Astrocyte (in vitro differentiated cells and primary cell): ENCODE measurements at regions not wholly inside any gene's neighbourhood (a gene's known extent, or its start where the extent isn't known, plus 50 kb on each side); places are given as distances from the start of the nearest gene placed in this dataset.

Source experiments
- DNase-seq: peaks from one replicate; pipeline ENCODE4 v3.0.0-alpha.2; 2010; ENCODE audit warnings: low read depth
- FAIRE-seq: peaks from 2 replicates; lab custom pipeline; 2011; peaks lifted over from hg19 to GRCh38; lab: Jason Lieb, UNC
- H2AFZ ChIP-seq: 2 replicates; pipeline ENCODE4 v1.6.0; 2012; ENCODE audit warnings: low read depth, low read length, inconsistent platforms
- H3K27ac ChIP-seq: 2 replicates; pipeline ENCODE4 v1.5.1; 2011; ENCODE audit warnings: low read depth, low read length, inconsistent platforms
- H3K27me3 ChIP-seq: 2 replicates; pipeline ENCODE4 v1.6.0; 2011; ENCODE audit warnings: low read length, inconsistent platforms; ENCODE audit not compliant: insufficient read depth
- H3K36me3 ChIP-seq: 2 replicates; pipeline ENCODE4 v1.5.1; 2011; ENCODE audit warnings: low read length, inconsistent platforms; ENCODE audit not compliant: insufficient read depth
- H3K4me1 ChIP-seq: 2 replicates; pipeline ENCODE4 v1.5.1; 2011; ENCODE audit warnings: low read length, inconsistent platforms; ENCODE audit not compliant: insufficient read depth
- H3K4me2 ChIP-seq: 2 replicates; pipeline ENCODE4 v1.6.0; 2012; ENCODE audit warnings: low read length, inconsistent platforms
- H3K4me3 ChIP-seq: 2 replicates; pipeline ENCODE4 v1.5.1; 2011; ENCODE audit warnings: low read depth, mild to moderate bottlenecking, low read length, inconsistent platforms; ENCODE audit not compliant: insufficient read depth
- H3K79me2 ChIP-seq: 2 replicates; pipeline ENCODE4 v1.6.0; 2012; ENCODE audit warnings: mild to moderate bottlenecking, low read length, inconsistent platforms; ENCODE audit not compliant: insufficient read depth
- H3K9ac ChIP-seq: 2 replicates; pipeline ENCODE4 v1.6.0; 2012; ENCODE audit warnings: mild to moderate bottlenecking, low read length, inconsistent platforms
- H3K9me3 ChIP-seq: 2 replicates; pipeline ENCODE4 v1.5.1; 2012; ENCODE audit warnings: low read depth, mild to moderate bottlenecking, low read length, inconsistent platforms; ENCODE audit not compliant: insufficient read depth
- H4K20me1 ChIP-seq: 2 replicates; pipeline ENCODE4 v1.6.0; 2012; ENCODE audit warnings: low read length, inconsistent platforms; ENCODE audit not compliant: insufficient read depth
- H3K27ac Mint-ChIP-seq: one replicate; pipeline ENCODE4 v1.8.0; 2021; ENCODE audit warnings: mild to moderate bottlenecking, mixed read lengths; ENCODE audit not compliant: unreplicated experiment
- H3K27me3 Mint-ChIP-seq: one replicate; pipeline ENCODE4 v1.8.0; 2021; ENCODE audit warnings: low read depth, mixed read lengths; ENCODE audit not compliant: unreplicated experiment
- H3K36me3 Mint-ChIP-seq: one replicate; pipeline ENCODE4 v1.8.0; 2021; ENCODE audit warnings: low read depth, mixed read lengths; ENCODE audit not compliant: unreplicated experiment
- H3K4me1 Mint-ChIP-seq: one replicate; pipeline ENCODE4 v1.8.0; 2021; ENCODE audit warnings: low read depth, mixed read lengths; ENCODE audit not compliant: unreplicated experiment
- H3K4me3 Mint-ChIP-seq: one replicate; pipeline ENCODE4 v1.8.0; 2021; ENCODE audit warnings: mild to moderate bottlenecking, moderate library complexity, mixed read lengths; ENCODE audit not compliant: unreplicated experiment
- H3K9me3 Mint-ChIP-seq: one replicate; pipeline ENCODE4 v1.8.0; 2021; ENCODE audit warnings: mild to moderate bottlenecking, mixed read lengths; ENCODE audit not compliant: unreplicated experiment
- EZH2 ChIP-seq: IDR thresholded peaks from 2 replicates; pipeline ENCODE4 v1.6.1; 2012; ENCODE audit warnings: mild to moderate bottlenecking, low read length, inconsistent platforms; ENCODE audit not compliant: insufficient read depth
- TF ChIP-seq, protein P1 (sequence below): IDR thresholded peaks from 2 replicates; pipeline ENCODE4 v1.5.1; 2011; ENCODE audit warnings: low read depth, mild to moderate bottlenecking, inconsistent platforms, low read length, moderate library complexity; ENCODE audit not compliant: insufficient read depth

GRCh38 chr2:225170162-225170561 lies 127.9 kb upstream of the DOCK10 start:
- no peak for FAIRE-seq

DNA sequence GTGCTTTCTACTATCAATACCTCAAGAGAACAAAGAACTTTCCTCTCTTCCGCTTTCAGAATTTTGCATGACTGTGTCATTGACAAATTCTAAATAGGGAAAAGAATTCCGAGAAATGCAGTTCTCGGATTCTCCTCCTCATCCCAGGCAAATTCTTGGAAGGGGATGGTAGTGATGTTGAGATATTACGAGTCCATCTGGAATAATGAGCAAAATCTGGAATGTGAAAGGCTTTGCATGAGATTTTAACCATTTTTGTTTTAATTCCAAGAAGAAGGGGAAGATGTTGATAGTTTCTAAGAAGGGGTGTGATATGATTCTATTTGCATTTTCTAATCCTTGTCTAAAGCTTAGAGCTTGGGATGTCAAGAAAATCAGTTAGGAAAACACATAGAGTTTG lies 127.1 kb upstream of the DOCK10 start:
- H3K4me3 ChIP-seq = no peak overlapping the region

More at GRCh38 chr2:225170162-225170561, 127.9 kb upstream of the DOCK10 start:
- Mint-ChIP-seq H3K4me1 (no peaks in the 10 kb centered on the region), H3K27ac (no peak overlapping the region), H3K27me3 (peaks cover 5% of the 10 kb centered on the region), H3K9me3 (no peaks in the 10 kb centered on the region), H3K4me3 (no peak overlapping the region), H3K36me3 (no peaks in the 10 kb centered on the region)
- H3K4me3 ChIP-seq = no peak overlapping the region
- H2AFZ ChIP-seq = no peak overlapping the region
- H3K4me2 ChIP-seq = no peak overlapping the region
- no peaks in the 10 kb centered on the region for H3K36me3 ChIP-seq
- H3K9ac ChIP-seq = no peak overlapping the region
- H3K27me3 ChIP-seq = no peaks in the 10 kb centered on the region
- H3K4me1 ChIP-seq = no peaks in the 10 kb centered on the region
- no peaks in the 10 kb centered on the region for H4K20me1 ChIP-seq
- H3K9me3 ChIP-seq = no peaks in the 10 kb centered on the region
- no peak overlapping the region for H3K27ac ChIP-seq
- H3K79me2 ChIP-seq = no peaks in the 10 kb centered on the region
- TF ChIP-seq, protein P1, sequence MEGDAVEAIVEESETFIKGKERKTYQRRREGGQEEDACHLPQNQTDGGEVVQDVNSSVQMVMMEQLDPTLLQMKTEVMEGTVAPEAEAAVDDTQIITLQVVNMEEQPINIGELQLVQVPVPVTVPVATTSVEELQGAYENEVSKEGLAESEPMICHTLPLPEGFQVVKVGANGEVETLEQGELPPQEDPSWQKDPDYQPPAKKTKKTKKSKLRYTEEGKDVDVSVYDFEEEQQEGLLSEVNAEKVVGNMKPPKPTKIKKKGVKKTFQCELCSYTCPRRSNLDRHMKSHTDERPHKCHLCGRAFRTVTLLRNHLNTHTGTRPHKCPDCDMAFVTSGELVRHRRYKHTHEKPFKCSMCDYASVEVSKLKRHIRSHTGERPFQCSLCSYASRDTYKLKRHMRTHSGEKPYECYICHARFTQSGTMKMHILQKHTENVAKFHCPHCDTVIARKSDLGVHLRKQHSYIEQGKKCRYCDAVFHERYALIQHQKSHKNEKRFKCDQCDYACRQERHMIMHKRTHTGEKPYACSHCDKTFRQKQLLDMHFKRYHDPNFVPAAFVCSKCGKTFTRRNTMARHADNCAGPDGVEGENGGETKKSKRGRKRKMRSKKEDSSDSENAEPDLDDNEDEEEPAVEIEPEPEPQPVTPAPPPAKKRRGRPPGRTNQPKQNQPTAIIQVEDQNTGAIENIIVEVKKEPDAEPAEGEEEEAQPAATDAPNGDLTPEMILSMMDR = no peak
- TF ChIP-seq EZH2 = no peak
- DNase-seq = no peak

GRCh38 chr2:225165052-225165451 lies 122.8 kb upstream of the DOCK10 start:
- no peaks in the 10 kb centered on the region for H3K4me1 ChIP-seq
- no peak overlapping the region for H3K27ac ChIP-seq
- no peak overlapping the region for H3K4me3 Mint-ChIP-seq
- no peak overlapping the region for H3K9ac ChIP-seq
- H3K4me3 ChIP-seq = no peak overlapping the region
- TF ChIP-seq, protein P1 = no peak
- no peak for TF ChIP-seq EZH2
- no peaks in the 10 kb centered on the region for H3K9me3 ChIP-seq
- no peaks in the 10 kb centered on the region for H3K4me1 Mint-ChIP-seq
- H2AFZ ChIP-seq = no peak overlapping the region
- no peaks in the 10 kb centered on the region for H3K36me3 Mint-ChIP-seq
- no peaks in the 10 kb centered on the region for H3K9me3 Mint-ChIP-seq
- H3K27me3 ChIP-seq = no peaks in the 10 kb centered on the region
- H4K20me1 ChIP-seq = no peaks in the 10 kb centered on the region
- H3K4me2 ChIP-seq = peak overlapping the region; percentile 12
- peak; percentile 56 for DNase-seq
- FAIRE-seq = no peak
- no peaks in the 10 kb centered on the region for H3K79me2 ChIP-seq
- H3K27ac Mint-ChIP-seq = no peak overlapping the region
- H3K27me3 Mint-ChIP-seq = peaks cover 5% of the 10 kb centered on the region
- H3K36me3 ChIP-seq = no peaks in the 10 kb centered on the region

More for the DNA sequence above, 127.1 kb upstream of the DOCK10 start:
- no peaks in the 10 kb centered on the region for H3K79me2 ChIP-seq
- no peaks in the 10 kb centered on the region for H3K4me1 Mint-ChIP-seq
- no peak for DNase-seq
- no peaks in the 10 kb centered on the region for H3K36me3 ChIP-seq
- H3K4me3 Mint-ChIP-seq = no peak overlapping the region
- H3K27ac ChIP-seq = no peak overlapping the region
- H3K4me1 ChIP-seq = no peaks in the 10 kb centered on the region
- H2AFZ ChIP-seq = no peak overlapping the region
- H3K9ac ChIP-seq = no peak overlapping the region
- no peak overlapping the region for H3K4me2 ChIP-seq
- H4K20me1 ChIP-seq = no peaks in the 10 kb centered on the region
- no peak overlapping the region for H3K27ac Mint-ChIP-seq
- TF ChIP-seq EZH2 = no peak
- TF ChIP-seq, protein P1 = no peak
- no peak for FAIRE-seq
- no peaks in the 10 kb centered on the region for H3K9me3 Mint-ChIP-seq
- peaks cover 5% of the 10 kb centered on the region for H3K27me3 Mint-ChIP-seq
- no peaks in the 10 kb centered on the region for H3K36me3 Mint-ChIP-seq
- H3K27me3 ChIP-seq = no peaks in the 10 kb centered on the region
- H3K9me3 ChIP-seq = no peaks in the 10 kb centered on the region
